ENCODE measurements at regions not wholly inside any gene's neighbourhood (a gene's known extent, or its start where the extent isn't known, plus 50 kb on each side); places are given as distances from the start of the nearest gene placed in this dataset.

- TF ChIP-seq POLR2A (IDR thresholded peaks at IDR 0.05), result no peak
- TF ChIP-seq CTCF (IDR thresholded peaks at IDR 0.05), result no peak
These were observed 78.4 kb downstream of the DAD1 start for GRCh38 chr14:22510527-22511110.

Data from adrenal gland (tissue), 5 donors.